WTC11 (cell line): ENCODE measurements at regions not wholly inside any gene's neighbourhood (a gene's known extent, or its start where the extent isn't known, plus 50 kb on each side); places are given as distances from the start of the nearest gene placed in this dataset.

Experiments used
- ATAC-seq: fragments of 200-7000 bp; cut with Tn5 transposase; 2 replicates; pipeline ENCODE4 v1.10.0; 2021; ENCODE audit warnings: mild to moderate bottlenecking, moderate library complexity
- CTCF ChIA-PET: fragments of 300-600 bp; sonication (Branson Sonifier 250); formaldehyde crosslinking; loops from one replicate; lab custom pipeline; 2021; ENCODE audit warnings: antibody characterized with exemption; lab: Charles Lee
- POLR2A ChIA-PET: fragments of 350-600 bp; sonication (Branson Sonifier 250); formaldehyde crosslinking; loops from one replicate; lab custom pipeline; 2021; ENCODE audit warnings: antibody characterized with exemption; lab: Charles Lee
- DNase-seq: peaks from one replicate; pipeline ENCODE4 v3.0.0; 2021; ENCODE audit warnings: low spot score
- H3K27ac Mint-ChIP-seq: 2 replicates; pipeline ENCODE4 v1.8.0; 2021; ENCODE audit warnings: mixed read lengths
- H3K27me3 Mint-ChIP-seq: 2 replicates; pipeline ENCODE4 v1.8.0; 2021; ENCODE audit warnings: low read depth, mild to moderate bottlenecking, moderate library complexity, mixed read lengths
- H3K36me3 Mint-ChIP-seq: 2 replicates; pipeline ENCODE4 v1.8.0; 2021; ENCODE audit warnings: mixed read lengths
- H3K4me1 Mint-ChIP-seq: 2 replicates; pipeline ENCODE4 v1.8.0; 2022; ENCODE audit warnings: mixed read lengths
- H3K4me3 Mint-ChIP-seq: 2 replicates; pipeline ENCODE4 v1.8.0; 2021; ENCODE audit warnings: mild to moderate bottlenecking, moderate library complexity, mixed read lengths
- H3K9me3 Mint-ChIP-seq: 2 replicates; pipeline ENCODE4 v1.8.0; 2021; ENCODE audit warnings: mixed read lengths
- ELF4 ChIP-seq: sonication (generic); formaldehyde crosslinking; IDR thresholded peaks from 2 replicates; pipeline ENCODE4 v1.8.1; 2022; ENCODE audit warnings: low read depth, mild to moderate bottlenecking, moderate library complexity, missing genetic modification reagents
- ERG ChIP-seq: fragments of 250-450 bp; sonication (Bioruptor Pico); IDR thresholded peaks from 2 replicates; pipeline ENCODE4 v1.8.0; 2021; ENCODE audit warnings: mild to moderate bottlenecking
- FOXP1 ChIP-seq: sonication (generic); formaldehyde crosslinking; IDR thresholded peaks from 2 replicates; pipeline ENCODE4 v1.8.0; 2022; ENCODE audit warnings: missing genetic modification reagents, mild to moderate bottlenecking, moderate library complexity, borderline replicate concordance
- FOXP4 ChIP-seq: sonication (generic); formaldehyde crosslinking; IDR thresholded peaks from 2 replicates; pipeline ENCODE4 v1.8.0; 2022; ENCODE audit warnings: mild to moderate bottlenecking, missing genetic modification reagents
- GABPB1 ChIP-seq: sonication (generic); formaldehyde crosslinking; IDR thresholded peaks from 2 replicates; pipeline ENCODE4 v1.8.1; 2023; ENCODE audit warnings: mild to moderate bottlenecking, missing genetic modification reagents
- NFE2L1 ChIP-seq: sonication (generic); formaldehyde crosslinking; IDR thresholded peaks from 2 replicates; pipeline ENCODE4 v1.8.1; 2023; ENCODE audit warnings: missing genetic modification reagents
- NR1H2 ChIP-seq: sonication (generic); formaldehyde crosslinking; IDR thresholded peaks from 2 replicates; pipeline ENCODE4 v1.9.0; 2021; ENCODE audit warnings: mild to moderate bottlenecking, moderate library complexity, missing genetic modification reagents
- SOX15 ChIP-seq: fragments of 250-450 bp; sonication (Bioruptor Pico); IDR thresholded peaks from 2 replicates; pipeline ENCODE4 v1.9.0; 2021; ENCODE audit warnings: mild to moderate bottlenecking
- ZNF121 ChIP-seq: sonication (generic); formaldehyde crosslinking; IDR thresholded peaks from 2 replicates; pipeline ENCODE4 v1.8.0; 2023; ENCODE audit warnings: missing genetic modification reagents
- ZNF512 ChIP-seq: sonication (generic); formaldehyde crosslinking; IDR thresholded peaks from 2 replicates; pipeline ENCODE4 v1.8.1; 2022; ENCODE audit warnings: missing genetic modification reagents, borderline replicate concordance
- TF ChIP-seq, protein P1 (sequence below): fragments of 250-450 bp; sonication (Bioruptor Pico); IDR thresholded peaks from 2 replicates; pipeline ENCODE4 v1.9.0; 2021; ENCODE audit warnings: mild to moderate bottlenecking

- ATAC-seq = no peak
- ChIA-PET CTCF (no interaction called here), POLR2A (no interaction called here)
- DNase-seq = no peak
- Mint-ChIP-seq H3K27ac (no peak overlapping the region), H3K4me3 (no peak overlapping the region), H3K4me1 (peaks cover 12% of the 10 kb centered on the region), H3K36me3 (peaks cover 10% of the 10 kb centered on the region; the same call in 1 of the 2 replicates), H3K9me3 (peaks cover 30% of the 10 kb centered on the region), H3K27me3 (no peaks in the 10 kb centered on the region)
- TF ChIP-seq ZNF512 (CRISPR knock-in tag) (no peak), SOX15 (CRISPR knock-in tag) (no peak), FOXP1 (CRISPR knock-in tag) (no peak), ELF4 (no peak), ZNF121 (CRISPR knock-in tag) (no peak), ERG (CRISPR knock-in tag) (no peak), NFE2L1 (no peak), GABPB1 (CRISPR knock-in tag) (no peak), NR1H2 (CRISPR knock-in tag) (no peak), FOXP4 (CRISPR knock-in tag) (no peak)
- TF ChIP-seq, protein P1, sequence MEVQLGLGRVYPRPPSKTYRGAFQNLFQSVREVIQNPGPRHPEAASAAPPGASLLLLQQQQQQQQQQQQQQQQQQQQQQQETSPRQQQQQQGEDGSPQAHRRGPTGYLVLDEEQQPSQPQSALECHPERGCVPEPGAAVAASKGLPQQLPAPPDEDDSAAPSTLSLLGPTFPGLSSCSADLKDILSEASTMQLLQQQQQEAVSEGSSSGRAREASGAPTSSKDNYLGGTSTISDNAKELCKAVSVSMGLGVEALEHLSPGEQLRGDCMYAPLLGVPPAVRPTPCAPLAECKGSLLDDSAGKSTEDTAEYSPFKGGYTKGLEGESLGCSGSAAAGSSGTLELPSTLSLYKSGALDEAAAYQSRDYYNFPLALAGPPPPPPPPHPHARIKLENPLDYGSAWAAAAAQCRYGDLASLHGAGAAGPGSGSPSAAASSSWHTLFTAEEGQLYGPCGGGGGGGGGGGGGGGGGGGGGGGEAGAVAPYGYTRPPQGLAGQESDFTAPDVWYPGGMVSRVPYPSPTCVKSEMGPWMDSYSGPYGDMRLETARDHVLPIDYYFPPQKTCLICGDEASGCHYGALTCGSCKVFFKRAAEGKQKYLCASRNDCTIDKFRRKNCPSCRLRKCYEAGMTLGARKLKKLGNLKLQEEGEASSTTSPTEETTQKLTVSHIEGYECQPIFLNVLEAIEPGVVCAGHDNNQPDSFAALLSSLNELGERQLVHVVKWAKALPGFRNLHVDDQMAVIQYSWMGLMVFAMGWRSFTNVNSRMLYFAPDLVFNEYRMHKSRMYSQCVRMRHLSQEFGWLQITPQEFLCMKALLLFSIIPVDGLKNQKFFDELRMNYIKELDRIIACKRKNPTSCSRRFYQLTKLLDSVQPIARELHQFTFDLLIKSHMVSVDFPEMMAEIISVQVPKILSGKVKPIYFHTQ = no peak
Measured at GRCh38 chr11:106271686-106272085, 194.2 kb downstream of the AASDHPPT start.

- H3K27ac Mint-ChIP-seq = no peak overlapping the region
- ATAC-seq (no peak), DNase-seq (no peak)
Measured at GRCh38 chr11:106275151-106275550, 197.7 kb downstream of the AASDHPPT start.

More at GRCh38 chr11:106275151-106275550, 197.7 kb downstream of the AASDHPPT start:
- H3K4me3 Mint-ChIP-seq = no peak overlapping the region
- TF ChIP-seq, protein P1 = no peak
- no peak for TF ChIP-seq ERG (CRISPR knock-in tag)
- ChIA-PET CTCF (interaction anchor here (0.6 to 1.2 kb wide), 3 partner anchors 310 to 1741 kb away, joined by 3 to 4 read pairs (median 3); no protein-coding TSS in a partner anchor), POLR2A (no interaction called here)
- peaks cover 22% of the 10 kb centered on the region for H3K4me1 Mint-ChIP-seq
- H3K27me3 Mint-ChIP-seq = no peaks in the 10 kb centered on the region
- H3K9me3 Mint-ChIP-seq = peaks cover 10% of the 10 kb centered on the region
- no peaks in the 10 kb centered on the region for H3K36me3 Mint-ChIP-seq
